ENCODE measurements at regions not wholly inside any gene's neighbourhood (a gene's known extent, or its start where the extent isn't known, plus 50 kb on each side); places are given as distances from the start of the nearest gene placed in this dataset.

DNA sequence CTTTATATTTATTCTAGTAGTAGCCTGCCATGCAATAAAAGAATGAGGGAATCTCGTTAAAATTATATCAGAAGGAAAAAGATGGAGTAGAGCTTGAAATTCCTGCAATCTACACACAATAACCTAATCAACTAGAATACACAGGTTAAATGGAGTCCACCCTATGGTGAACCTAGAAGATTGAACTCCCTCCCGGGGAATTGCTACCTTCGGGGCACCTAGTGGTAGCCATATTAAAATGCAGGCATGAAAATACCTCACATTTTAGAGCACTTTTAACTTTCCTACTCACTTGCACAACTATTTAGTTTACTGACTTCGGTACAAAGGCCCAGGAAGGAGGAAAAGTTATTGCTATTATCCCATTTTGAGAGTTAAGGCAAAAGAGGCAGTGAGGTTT is 174.5 kb downstream of the SS18 start:
- H3K27me3 Mint-ChIP-seq (ENCODE audit: low read depth, poor library complexity), result peaks cover 7% of the 10 kb centered on the region
- no peak overlapping the region for H3K4me3 Mint-ChIP-seq
- TF ChIP-seq CTCF (IDR thresholded peaks at IDR 0.05), result peak; percentile 14
- no peaks in the 10 kb centered on the region for H3K9me3 Mint-ChIP-seq
- H3K27ac Mint-ChIP-seq, result no peak overlapping the region
- DNase-seq, result no peak
- no peaks in the 10 kb centered on the region for H3K4me1 Mint-ChIP-seq
- H3K36me3 Mint-ChIP-seq (ENCODE audit: low read depth), result no peaks in the 10 kb centered on the region

DNA sequence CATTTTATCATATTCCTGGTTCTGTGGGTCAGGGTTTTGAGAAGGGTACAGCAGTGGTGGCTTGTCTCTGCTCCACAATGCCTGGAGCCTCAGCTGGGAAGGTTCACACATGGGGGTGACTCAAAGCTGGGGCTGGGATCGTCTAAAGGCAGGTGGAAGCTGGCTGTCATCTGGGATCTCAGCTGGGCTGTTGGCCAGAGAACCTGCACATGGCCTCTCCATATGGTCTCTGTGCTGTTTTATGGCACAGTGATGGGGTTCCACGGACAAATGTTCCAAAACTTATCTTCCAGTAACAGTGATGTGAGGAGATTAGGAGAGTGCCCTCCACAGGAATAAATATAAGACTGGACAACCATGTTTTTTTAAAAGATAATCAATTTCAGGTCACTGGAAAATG is 191.4 kb downstream of the SS18 start:
- Mint-ChIP-seq H3K27ac (no peak overlapping the region), H3K9me3 (peaks cover 22% of the 10 kb centered on the region), H3K4me1 (peaks cover 9% of the 10 kb centered on the region), H3K27me3 (ENCODE audit: low read depth, poor library complexity) (no peaks in the 10 kb centered on the region), H3K4me3 (no peak overlapping the region), H3K36me3 (ENCODE audit: low read depth) (peaks cover 6% of the 10 kb centered on the region)
- no peak for DNase-seq
- TF ChIP-seq CTCF (IDR thresholded peaks at IDR 0.05), result no peak

- DNase-seq, result no peak
- no peak overlapping the region for H3K4me3 Mint-ChIP-seq
- H3K27ac Mint-ChIP-seq, result no peak overlapping the region
- H3K4me1 Mint-ChIP-seq, result peaks cover 9% of the 10 kb centered on the region
- peaks cover 6% of the 10 kb centered on the region for H3K36me3 Mint-ChIP-seq (ENCODE audit: low read depth)
- TF ChIP-seq CTCF (IDR thresholded peaks at IDR 0.05), result no peak
- peaks cover 19% of the 10 kb centered on the region for H3K9me3 Mint-ChIP-seq
- no peaks in the 10 kb centered on the region for H3K27me3 Mint-ChIP-seq (ENCODE audit: low read depth, poor library complexity)
Measured at GRCh38 chr18:25896956-25897355, 193.5 kb downstream of the SS18 start.

DNA sequence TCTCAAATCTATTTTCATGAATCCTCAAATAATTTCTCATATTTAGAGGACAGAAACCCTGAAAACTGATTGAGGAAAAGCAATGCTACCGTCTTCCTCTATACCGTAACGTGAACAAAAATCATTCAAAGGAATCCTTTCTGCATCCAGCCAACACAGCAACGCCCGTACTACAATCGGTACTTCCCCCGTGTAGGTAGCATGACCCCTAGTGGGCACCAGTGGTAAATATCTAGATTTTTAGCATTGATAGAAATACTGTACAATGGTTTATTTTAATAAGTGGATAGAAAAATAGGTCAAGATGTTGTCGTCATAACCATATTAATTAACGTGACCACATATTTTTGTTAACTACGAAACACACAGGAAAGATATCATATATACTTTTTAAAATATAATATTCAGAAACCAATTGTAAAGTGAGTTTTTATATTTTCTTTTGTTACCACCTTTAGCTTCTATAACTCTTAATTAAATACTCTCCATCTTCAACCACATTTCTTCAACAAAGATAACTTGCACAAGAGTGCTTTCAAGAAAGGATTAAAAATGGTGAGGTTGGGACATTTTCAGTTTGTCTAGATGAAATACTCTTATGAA is 194.1 kb downstream of the SS18 start:
- Mint-ChIP-seq H3K27ac (no peak overlapping the region), H3K4me3 (no peak overlapping the region), H3K36me3 (ENCODE audit: low read depth) (peaks cover 6% of the 10 kb centered on the region), H3K4me1 (peaks cover 9% of the 10 kb centered on the region), H3K9me3 (peaks cover 15% of the 10 kb centered on the region), H3K27me3 (ENCODE audit: low read depth, poor library complexity) (peaks cover 3% of the 10 kb centered on the region)
- TF ChIP-seq CTCF (IDR thresholded peaks at IDR 0.05), result peak; percentile 86
- DNase-seq, result peak; percentile 33

DNA sequence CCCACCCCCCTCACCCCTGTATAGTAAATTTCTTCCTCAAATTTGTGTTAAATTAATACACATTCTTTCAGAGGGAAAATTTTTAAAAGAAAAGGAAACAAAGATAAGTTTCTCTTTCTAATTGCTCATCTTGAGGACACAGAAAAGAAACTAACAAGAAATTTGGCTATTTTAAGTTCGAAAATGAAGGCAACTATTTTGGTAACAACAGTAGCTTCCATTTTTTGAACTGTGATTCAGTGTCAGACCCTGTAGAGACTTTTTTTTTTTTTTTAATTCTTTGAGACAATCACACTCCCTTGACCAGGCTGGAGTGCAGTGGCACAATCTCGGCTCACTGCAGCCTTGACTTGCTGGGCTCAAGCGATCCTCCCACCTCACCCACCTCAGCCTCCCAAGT is 194.9 kb downstream of the SS18 start:
- Mint-ChIP-seq H3K36me3 (ENCODE audit: low read depth) (peaks cover 2% of the 10 kb centered on the region), H3K4me3 (no peak overlapping the region), H3K27ac (no peak overlapping the region), H3K9me3 (peaks cover 8% of the 10 kb centered on the region), H3K27me3 (ENCODE audit: low read depth, poor library complexity) (peaks cover 3% of the 10 kb centered on the region), H3K4me1 (peaks cover 9% of the 10 kb centered on the region)
- no peak for TF ChIP-seq CTCF (IDR thresholded peaks at IDR 0.05)
- DNase-seq, result no peak

DNA sequence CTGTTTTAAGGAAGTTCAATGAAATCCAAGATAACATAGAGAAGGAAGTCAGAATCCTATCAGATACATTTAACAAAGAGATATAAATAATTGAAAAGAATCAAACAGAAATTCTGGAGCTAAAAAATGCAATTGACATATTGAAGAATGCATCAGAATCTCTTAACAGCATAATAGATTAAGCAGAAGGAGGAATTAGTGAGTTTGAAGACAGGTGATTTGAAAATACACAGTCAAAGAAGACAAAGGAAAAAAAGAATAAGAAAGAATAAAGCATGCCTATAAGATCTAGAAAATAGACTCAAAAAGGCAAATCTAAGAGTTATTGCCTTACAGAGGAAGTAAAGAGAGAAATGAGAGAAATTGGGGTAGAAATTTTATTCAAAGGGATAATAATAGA is 204.1 kb downstream of the SS18 start:
- no peaks in the 10 kb centered on the region for H3K4me1 Mint-ChIP-seq
- peaks cover 6% of the 10 kb centered on the region for H3K36me3 Mint-ChIP-seq (ENCODE audit: low read depth)
- no peak for DNase-seq

More for the DNA sequence above, 204.1 kb downstream of the SS18 start:
- TF ChIP-seq CTCF (IDR thresholded peaks at IDR 0.05), result no peak
- peaks cover 51% of the 10 kb centered on the region for H3K9me3 Mint-ChIP-seq
- H3K4me3 Mint-ChIP-seq, result no peak overlapping the region
- no peak overlapping the region for H3K27ac Mint-ChIP-seq
- H3K27me3 Mint-ChIP-seq (ENCODE audit: low read depth, poor library complexity), result peaks cover 4% of the 10 kb centered on the region
